GOT3 (cell line): ENCODE measurements at regions not wholly inside any gene's neighbourhood (a gene's known extent, or its start where the extent isn't known, plus 50 kb on each side); places are given as distances from the start of the nearest gene placed in this dataset.
"Not testable (repeated sequence)": the region's sequence is repeated elsewhere in the genome, so short reads cannot be mapped to it uniquely, and the experiment has no call there.

Experiments used
- DNase-seq: peaks from one replicate; lab custom pipeline; 2025; ENCODE audit warnings: mixed read lengths; lab: John Stamatoyannopoulos, UW

- not testable (repeated sequence) for DNase-seq
Observed at GRCh38 chr2:111401270-111402140, 280.8 kb downstream of the BCL2L11 start.

GRCh38 chr2:111402450-111402849 is 281.7 kb downstream of the BCL2L11 start:
- DNase-seq, result not testable (repeated sequence)

- not testable (repeated sequence) for DNase-seq
Observed at GRCh38 chr2:111403287-111403686, 282.6 kb downstream of the BCL2L11 start.

GRCh38 chr2:111406616-111407015 is 285.9 kb downstream of the BCL2L11 start:
- not testable (repeated sequence) for DNase-seq

GRCh38 chr2:111407632-111408194 is 287.0 kb downstream of the BCL2L11 start:
- not testable (repeated sequence) for DNase-seq

- DNase-seq, result not testable (repeated sequence)
Observed at GRCh38 chr2:111410868-111411406, 290.2 kb downstream of the BCL2L11 start.

GRCh38 chr2:111411867-111412681 is 291.4 kb downstream of the BCL2L11 start:
- DNase-seq, result not testable (repeated sequence)

- DNase-seq, result not testable (repeated sequence)
Observed at GRCh38 chr2:111412841-111413650, 292.3 kb downstream of the BCL2L11 start.

- DNase-seq, result not testable (repeated sequence)
Observed at GRCh38 chr2:111413950-111414349, 293.2 kb downstream of the BCL2L11 start.

- DNase-seq, result not testable (repeated sequence)
Observed at GRCh38 chr2:111415765-111416743, 295.3 kb downstream of the BCL2L11 start.

- DNase-seq, result not testable (repeated sequence)
Observed at GRCh38 chr2:111417026-111417425, 296.3 kb downstream of the BCL2L11 start.

- DNase-seq, result not testable (repeated sequence)
Observed at GRCh38 chr2:111418091-111418875, 297.6 kb downstream of the BCL2L11 start.

- not testable (repeated sequence) for DNase-seq
Observed at GRCh38 chr2:111420074-111420473, 299.4 kb downstream of the BCL2L11 start.

GRCh38 chr2:111420835-111421234 is 300.1 kb downstream of the BCL2L11 start:
- not testable (repeated sequence) for DNase-seq

GRCh38 chr2:111421949-111422348 is 301.2 kb downstream of the BCL2L11 start:
- DNase-seq, result not testable (repeated sequence)

- DNase-seq, result not testable (repeated sequence)
Observed at GRCh38 chr2:111422562-111422961, 301.8 kb downstream of the BCL2L11 start.

GRCh38 chr2:111423184-111423583 is 302.5 kb downstream of the BCL2L11 start:
- not testable (repeated sequence) for DNase-seq

- not testable (repeated sequence) for DNase-seq
Observed at GRCh38 chr2:111424176-111424575, 303.5 kb downstream of the BCL2L11 start.

GRCh38 chr2:111424851-111425309 is 304.2 kb downstream of the BCL2L11 start:
- DNase-seq, result not testable (repeated sequence)
